HEK293 (cell line): ENCODE measurements at regions not wholly inside any gene's neighbourhood (a gene's known extent, or its start where the extent isn't known, plus 50 kb on each side); places are given as distances from the start of the nearest gene placed in this dataset.
"Not testable (repeated sequence)": the region's sequence is repeated elsewhere in the genome, so short reads cannot be mapped to it uniquely, and the experiment has no call there.

Experiments used
- CTCF ChIA-PET: fragments of 350-600 bp; formaldehyde crosslinking; extraction: SDS; loops from one replicate; lab custom pipeline; 2021; ENCODE audit warnings: antibody characterized with exemption; lab: Yijun Ruan, JAX
- POLR2A ChIA-PET: fragments of 300-600 bp; formaldehyde crosslinking; extraction: SDS; loops from one replicate; lab custom pipeline; 2020; ENCODE audit warnings: antibody characterized with exemption, inconsistent platforms; lab: Yijun Ruan, JAX
- H3K27ac ChIP-seq: fragments of 200-500 bp; sonication (Bioruptor generic); 2 replicates; pipeline ENCODE4 v1.5.1; 2014; ENCODE audit warnings: low read depth, low read length, control low read depth, inconsistent platforms; ENCODE audit errors: extremely low read depth
- H3K36me3 ChIP-seq, 2 experiments: fragments of 200-500 bp in 1 of 2; sonication (Bioruptor generic) in 1 of 2; 1 replicate in 1 of 2; 2 replicates in 1 of 2; pipeline ENCODE4 v1.5.1; 2014 to 2017; ENCODE audit warnings: inconsistent platforms in 2 of 2, low read length in 2 of 2; ENCODE audit not compliant: control insufficient read depth in 2 of 2, insufficient read depth in 1 of 2
- H3K4me1 ChIP-seq: fragments of 200-500 bp; sonication (Bioruptor generic); 2 replicates; pipeline ENCODE4 v1.5.1; 2014; ENCODE audit warnings: mild to moderate bottlenecking, low read length, inconsistent platforms; ENCODE audit not compliant: control insufficient read depth, insufficient read depth
- H3K4me3 ChIP-seq: 2 replicates; pipeline ENCODE4 v1.5.1; 2011; ENCODE audit warnings: low read depth, mild to moderate bottlenecking, control low read depth, low read length, moderate library complexity
- H3K9me3 ChIP-seq: fragments of 200-500 bp; sonication (Bioruptor generic); 2 replicates; pipeline ENCODE4 v1.5.1; 2014; ENCODE audit warnings: low read depth, low read length, inconsistent platforms; ENCODE audit not compliant: control insufficient read depth, insufficient read depth
- BCL11A ChIP-seq: fragments of 450-650 bp; formaldehyde crosslinking; IDR thresholded peaks from 2 replicates; pipeline ENCODE4 v1.5.1; 2016; ENCODE audit warnings: low read depth, missing biosample characterization, missing genetic modification characterization
- FEZF1 ChIP-seq: fragments of 450-650 bp; formaldehyde crosslinking; IDR thresholded peaks from 2 replicates; pipeline ENCODE4 v1.5.1; 2016; ENCODE audit warnings: missing biosample characterization, missing genetic modification characterization
- HOXC10 ChIP-seq: sonication (generic); formaldehyde crosslinking; IDR thresholded peaks from 2 replicates; pipeline ENCODE4 v1.8.1; 2023; ENCODE audit warnings: mild to moderate bottlenecking, missing genetic modification reagents
- KLF9 ChIP-seq: fragments of 450-650 bp; formaldehyde crosslinking; IDR thresholded peaks from 2 replicates; pipeline ENCODE4 v1.5.1; 2016; ENCODE audit warnings: missing biosample characterization, missing genetic modification characterization, low read depth
- MYNN ChIP-seq: fragments of 450-650 bp; formaldehyde crosslinking; IDR thresholded peaks from 2 replicates; pipeline ENCODE4 v1.5.1; 2016; ENCODE audit warnings: missing biosample characterization, missing genetic modification characterization, borderline replicate concordance
- OSR2 ChIP-seq: fragments of 450-650 bp; formaldehyde crosslinking; IDR thresholded peaks from 2 replicates; pipeline ENCODE4 v1.5.1; 2016; ENCODE audit warnings: missing biosample characterization, missing genetic modification characterization
- SETDB1 ChIP-seq: IDR thresholded peaks from one replicate; pipeline ENCODE4 v1.6.1; 2017; ENCODE audit warnings: mild to moderate bottlenecking, low read length, moderate library complexity, mixed read lengths; ENCODE audit not compliant: insufficient read length
- YY1 ChIP-seq: fragments of 450-650 bp; formaldehyde crosslinking; IDR thresholded peaks from 2 replicates; pipeline ENCODE4 v1.5.1; 2018; ENCODE audit warnings: missing biosample characterization, missing genetic modification characterization
- ZBTB8A ChIP-seq: fragments of 450-650 bp; formaldehyde crosslinking; IDR thresholded peaks from 2 replicates; pipeline ENCODE4 v1.5.1; 2016; ENCODE audit warnings: missing biosample characterization, missing genetic modification characterization
- ZNF112 ChIP-seq: fragments of 450-650 bp; formaldehyde crosslinking; IDR thresholded peaks from 2 replicates; pipeline ENCODE4 v1.5.0; 2017; ENCODE audit warnings: missing biosample characterization, missing genetic modification characterization
- ZNF132 ChIP-seq: fragments of 450-650 bp; formaldehyde crosslinking; IDR thresholded peaks from 2 replicates; pipeline ENCODE4 v1.5.1; 2017; ENCODE audit warnings: missing biosample characterization, missing genetic modification characterization, borderline replicate concordance
- ZNF16 ChIP-seq: fragments of 450-650 bp; formaldehyde crosslinking; IDR thresholded peaks from 2 replicates; pipeline ENCODE4 v1.5.1; 2016; ENCODE audit warnings: low read depth, missing biosample characterization, missing genetic modification characterization
- ZNF266 ChIP-seq: fragments of 450-650 bp; formaldehyde crosslinking; IDR thresholded peaks from 2 replicates; pipeline ENCODE4 v1.5.1; 2016; ENCODE audit warnings: missing biosample characterization, missing genetic modification characterization, low read depth
- ZNF324 ChIP-seq: fragments of 450-650 bp; formaldehyde crosslinking; IDR thresholded peaks from 2 replicates; pipeline ENCODE4 v1.5.1; 2016; ENCODE audit warnings: missing biosample characterization, missing genetic modification characterization
- ZNF416 ChIP-seq: fragments of 450-650 bp; formaldehyde crosslinking; IDR thresholded peaks from 2 replicates; pipeline ENCODE4 v1.5.1; 2016; ENCODE audit warnings: missing biosample characterization, missing genetic modification characterization
- ZNF433 ChIP-seq: fragments of 450-650 bp; formaldehyde crosslinking; IDR thresholded peaks from 2 replicates; pipeline ENCODE4 v1.5.1; 2016; ENCODE audit warnings: missing biosample characterization, missing genetic modification characterization, low read depth
- ZNF510 ChIP-seq: fragments of 450-650 bp; formaldehyde crosslinking; IDR thresholded peaks from 2 replicates; pipeline ENCODE4 v1.5.1; 2018; ENCODE audit warnings: mild to moderate bottlenecking, missing genetic modification characterization, missing biosample characterization; ENCODE audit not compliant: insufficient replicate concordance
- ZNF585B ChIP-seq: fragments of 450-650 bp; formaldehyde crosslinking; IDR thresholded peaks from 2 replicates; pipeline ENCODE4 v1.5.1; 2016; ENCODE audit warnings: missing biosample characterization, missing genetic modification characterization
- ZNF658 ChIP-seq: fragments of 450-650 bp; formaldehyde crosslinking; IDR thresholded peaks from 2 replicates; pipeline ENCODE4; 2016; ENCODE audit warnings: missing biosample characterization, missing genetic modification characterization
- ZNF701 ChIP-seq: fragments of 450-650 bp; formaldehyde crosslinking; IDR thresholded peaks from 2 replicates; pipeline ENCODE4 v1.5.1; 2016; ENCODE audit warnings: missing biosample characterization, missing genetic modification characterization
- ZNF785 ChIP-seq: fragments of 450-650 bp; formaldehyde crosslinking; IDR thresholded peaks from 2 replicates; pipeline ENCODE4 v1.5.1; 2016; ENCODE audit warnings: missing biosample characterization, missing genetic modification characterization
- ZNF843 ChIP-seq: fragments of 450-650 bp; formaldehyde crosslinking; IDR thresholded peaks from 2 replicates; pipeline ENCODE4 v1.5.1; 2016; ENCODE audit warnings: missing biosample characterization, missing genetic modification characterization
- TF ChIP-seq, protein P1 (sequence below): fragments of 450-650 bp; formaldehyde crosslinking; IDR thresholded peaks from 2 replicates; pipeline ENCODE4 v1.5.1; 2016; ENCODE audit warnings: missing biosample characterization, missing genetic modification characterization
- TF ChIP-seq, protein P2 (sequence below): fragments of 450-650 bp; formaldehyde crosslinking; IDR thresholded peaks from 2 replicates; pipeline ENCODE4 v1.5.1; 2016; ENCODE audit warnings: missing biosample characterization, missing genetic modification characterization
- TF ChIP-seq, protein P3 (sequence below): fragments of 450-650 bp; formaldehyde crosslinking; IDR thresholded peaks from 2 replicates; pipeline ENCODE4 v1.5.1; 2016; ENCODE audit warnings: missing biosample characterization, missing genetic modification characterization, low read depth
- TF ChIP-seq, protein P4 (sequence below): fragments of 450-650 bp; formaldehyde crosslinking; IDR thresholded peaks from 2 replicates; pipeline ENCODE4 v1.5.1; 2016; ENCODE audit warnings: missing biosample characterization, missing genetic modification characterization

DNA sequence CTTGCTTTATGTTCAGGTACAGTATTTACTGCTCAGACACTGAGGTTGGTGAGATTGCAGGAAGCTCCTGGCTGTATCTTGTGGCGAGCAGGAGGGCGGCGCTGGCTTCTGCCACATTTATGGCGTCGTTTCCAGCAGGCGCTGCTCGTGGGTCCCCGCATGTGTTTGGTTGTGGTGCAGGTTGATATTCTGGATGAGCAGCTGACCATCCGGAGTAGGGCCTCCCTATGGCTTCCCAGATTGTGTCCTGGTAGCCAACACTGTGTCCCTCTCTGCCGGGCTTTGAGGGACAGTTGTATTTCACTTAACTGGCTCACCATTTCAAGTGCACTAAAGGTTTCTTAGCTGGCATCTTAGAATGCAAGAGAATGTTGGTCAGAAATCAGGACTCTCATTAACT, 386.5 kb upstream of the TPM1 start:
- Histone ChIP-seq H3K4me1 (no peaks in the 10 kb centered on the region), H3K36me3 (no peaks in the 10 kb centered on the region), H3K9me3 (no peaks in the 10 kb centered on the region), H3K4me3 (no peak overlapping the region), H3K27ac (no peak overlapping the region)
- ChIA-PET CTCF (no interaction called here), POLR2A (no interaction called here)
- TF ChIP-seq ZNF132 (tag by site-specific recombination): no peak
- TF ChIP-seq ZNF416: no peak
- no peak for TF ChIP-seq MYNN (tag by site-specific recombination)
- no peak for TF ChIP-seq FEZF1 (tag by site-specific recombination)
- no peak for TF ChIP-seq ZNF701
- no peak for TF ChIP-seq BCL11A
- no peak for TF ChIP-seq HOXC10

DNA sequence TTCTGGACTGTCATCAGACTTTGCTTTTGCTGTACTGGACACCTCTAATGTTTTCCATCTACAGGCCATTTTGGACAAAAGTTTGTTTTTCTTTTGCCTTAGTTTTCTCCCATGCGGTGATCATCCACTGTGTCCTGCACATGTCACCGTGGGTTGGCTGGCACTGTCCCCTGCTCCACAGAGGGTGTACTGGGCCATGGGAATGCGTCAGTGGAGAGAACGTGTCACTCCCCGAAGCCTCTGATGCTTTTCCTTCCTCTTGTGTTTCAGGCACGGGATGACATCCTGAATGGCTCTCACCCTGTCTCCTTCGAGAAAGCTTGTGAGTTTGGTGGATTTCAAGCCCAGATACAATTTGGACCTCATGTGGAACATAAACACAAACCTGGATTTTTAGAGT, 385.0 kb upstream of the TPM1 start:
- POLR2A ChIA-PET, H3K4me3 ChIP-seq, H3K4me1 ChIP-seq, H3K36me3 ChIP-seq, H3K9me3 ChIP-seq, H3K27ac ChIP-seq: not testable (repeated sequence)
- CTCF ChIA-PET: interaction anchor here (0.6 kb wide), 1 partner anchor 30 kb away, joined by 4 read pairs; no protein-coding TSS in a partner anchor

DNA sequence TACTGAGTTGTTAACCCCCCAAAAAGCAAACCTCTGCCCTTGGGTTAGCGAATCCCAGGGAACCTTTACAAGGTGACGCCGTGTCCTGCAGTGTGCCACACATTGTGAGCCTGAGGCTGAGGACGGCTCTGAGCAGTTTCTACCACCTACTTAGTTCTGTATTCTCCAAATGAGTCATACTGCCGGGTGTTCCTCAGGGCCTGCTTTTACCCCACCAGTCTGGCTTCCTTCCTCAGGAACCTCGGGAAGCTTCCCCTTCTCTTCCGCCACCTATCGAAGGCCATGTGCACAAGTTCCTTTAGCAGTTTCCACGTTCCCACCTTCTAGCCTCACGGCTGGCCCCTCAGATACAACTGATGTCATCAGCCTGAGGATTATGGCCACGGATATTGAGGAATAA, 384.0 kb upstream of the TPM1 start:
- Histone ChIP-seq H3K9me3 (no peaks in the 10 kb centered on the region), H3K4me1 (no peaks in the 10 kb centered on the region), H3K4me3 (no peak overlapping the region), H3K27ac (no peak overlapping the region), H3K36me3 (no peaks in the 10 kb centered on the region)
- ChIA-PET POLR2A (no interaction called here), CTCF (no interaction called here)
- TF ChIP-seq ZNF433 (tag by site-specific recombination) (no peak), ZNF266 (tag by site-specific recombination) (no peak), ZNF16 (no peak), ZBTB8A (tag by site-specific recombination) (no peak), SETDB1 (no peak), YY1 (no peak), ZNF843 (tag by site-specific recombination) (no peak), ZNF785 (tag by site-specific recombination) (no peak), ZNF112 (tag by site-specific recombination) (no peak), ZNF658 (tag by site-specific recombination) (no peak), KLF9 (tag by site-specific recombination) (no peak), ZNF585B (tag by site-specific recombination) (no peak), ZNF324 (tag by site-specific recombination) (no peak), OSR2 (tag by site-specific recombination) (no peak), ZNF510 (tag by site-specific recombination) (no peak)
- TF ChIP-seq, protein P1, sequence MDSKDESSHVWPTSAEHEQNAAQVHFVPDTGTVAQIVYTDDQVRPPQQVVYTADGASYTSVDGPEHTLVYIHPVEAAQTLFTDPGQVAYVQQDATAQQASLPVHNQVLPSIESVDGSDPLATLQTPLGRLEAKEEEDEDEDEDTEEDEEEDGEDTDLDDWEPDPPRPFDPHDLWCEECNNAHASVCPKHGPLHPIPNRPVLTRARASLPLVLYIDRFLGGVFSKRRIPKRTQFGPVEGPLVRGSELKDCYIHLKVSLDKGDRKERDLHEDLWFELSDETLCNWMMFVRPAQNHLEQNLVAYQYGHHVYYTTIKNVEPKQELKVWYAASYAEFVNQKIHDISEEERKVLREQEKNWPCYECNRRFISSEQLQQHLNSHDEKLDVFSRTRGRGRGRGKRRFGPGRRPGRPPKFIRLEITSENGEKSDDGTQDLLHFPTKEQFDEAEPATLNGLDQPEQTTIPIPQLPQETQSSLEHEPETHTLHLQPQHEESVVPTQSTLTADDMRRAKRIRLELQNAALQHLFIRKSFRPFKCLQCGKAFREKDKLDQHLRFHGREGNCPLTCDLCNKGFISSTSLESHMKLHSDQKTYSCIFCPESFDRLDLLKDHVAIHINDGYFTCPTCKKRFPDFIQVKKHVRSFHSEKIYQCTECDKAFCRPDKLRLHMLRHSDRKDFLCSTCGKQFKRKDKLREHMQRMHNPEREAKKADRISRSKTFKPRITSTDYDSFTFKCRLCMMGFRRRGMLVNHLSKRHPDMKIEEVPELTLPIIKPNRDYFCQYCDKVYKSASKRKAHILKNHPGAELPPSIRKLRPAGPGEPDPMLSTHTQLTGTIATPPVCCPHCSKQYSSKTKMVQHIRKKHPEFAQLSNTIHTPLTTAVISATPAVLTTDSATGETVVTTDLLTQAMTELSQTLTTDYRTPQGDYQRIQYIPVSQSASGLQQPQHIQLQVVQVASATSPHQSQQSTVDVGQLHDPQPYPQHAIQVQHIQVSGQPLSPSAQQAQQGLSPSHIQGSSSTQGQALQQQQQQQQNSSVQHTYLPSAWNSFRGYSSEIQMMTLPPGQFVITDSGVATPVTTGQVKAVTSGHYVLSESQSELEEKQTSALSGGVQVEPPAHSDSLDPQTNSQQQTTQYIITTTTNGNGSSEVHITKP (tag by site-specific recombination): no peak
- TF ChIP-seq, protein P2, sequence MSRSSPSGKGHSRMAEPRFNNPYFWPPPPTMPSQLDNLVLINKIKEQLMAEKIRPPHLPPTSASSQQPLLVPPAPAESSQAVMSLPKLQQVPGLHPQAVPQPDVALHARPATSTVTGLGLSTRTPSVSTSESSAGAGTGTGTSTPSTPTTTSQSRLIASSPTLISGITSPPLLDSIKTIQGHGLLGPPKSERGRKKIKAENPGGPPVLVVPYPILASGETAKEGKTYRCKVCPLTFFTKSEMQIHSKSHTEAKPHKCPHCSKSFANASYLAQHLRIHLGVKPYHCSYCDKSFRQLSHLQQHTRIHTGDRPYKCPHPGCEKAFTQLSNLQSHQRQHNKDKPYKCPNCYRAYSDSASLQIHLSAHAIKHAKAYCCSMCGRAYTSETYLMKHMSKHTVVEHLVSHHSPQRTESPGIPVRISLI (tag by site-specific recombination): no peak
- TF ChIP-seq, protein P3, sequence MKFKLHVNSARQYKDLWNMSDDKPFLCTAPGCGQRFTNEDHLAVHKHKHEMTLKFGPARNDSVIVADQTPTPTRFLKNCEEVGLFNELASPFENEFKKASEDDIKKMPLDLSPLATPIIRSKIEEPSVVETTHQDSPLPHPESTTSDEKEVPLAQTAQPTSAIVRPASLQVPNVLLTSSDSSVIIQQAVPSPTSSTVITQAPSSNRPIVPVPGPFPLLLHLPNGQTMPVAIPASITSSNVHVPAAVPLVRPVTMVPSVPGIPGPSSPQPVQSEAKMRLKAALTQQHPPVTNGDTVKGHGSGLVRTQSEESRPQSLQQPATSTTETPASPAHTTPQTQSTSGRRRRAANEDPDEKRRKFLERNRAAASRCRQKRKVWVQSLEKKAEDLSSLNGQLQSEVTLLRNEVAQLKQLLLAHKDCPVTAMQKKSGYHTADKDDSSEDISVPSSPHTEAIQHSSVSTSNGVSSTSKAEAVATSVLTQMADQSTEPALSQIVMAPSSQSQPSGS (tag by site-specific recombination): no peak
- TF ChIP-seq, protein P4, sequence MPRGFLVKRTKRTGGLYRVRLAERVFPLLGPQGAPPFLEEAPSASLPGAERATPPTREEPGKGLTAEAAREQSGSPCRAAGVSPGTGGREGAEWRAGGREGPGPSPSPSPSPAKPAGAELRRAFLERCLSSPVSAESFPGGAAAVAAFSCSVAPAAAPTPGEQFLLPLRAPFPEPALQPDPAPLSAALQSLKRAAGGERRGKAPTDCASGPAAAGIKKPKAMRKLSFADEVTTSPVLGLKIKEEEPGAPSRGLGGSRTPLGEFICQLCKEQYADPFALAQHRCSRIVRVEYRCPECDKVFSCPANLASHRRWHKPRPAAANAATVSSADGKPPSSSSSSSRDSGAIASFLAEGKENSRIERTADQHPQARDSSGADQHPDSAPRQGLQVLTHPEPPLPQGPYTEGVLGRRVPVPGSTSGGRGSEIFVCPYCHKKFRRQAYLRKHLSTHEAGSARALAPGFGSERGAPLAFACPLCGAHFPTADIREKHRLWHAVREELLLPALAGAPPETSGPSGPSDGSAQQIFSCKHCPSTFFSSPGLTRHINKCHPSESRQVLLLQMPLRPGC (tag by site-specific recombination): no peak
